HCT116 (cell line): ENCODE measurements at regions not wholly inside any gene's neighbourhood (a gene's known extent, or its start where the extent isn't known, plus 50 kb on each side); places are given as distances from the start of the nearest gene placed in this dataset.

Source experiments
- ATAC-seq: fragments of 200-7000 bp; cut with Tn5 transposase; 2 replicates; pipeline ENCODE4 v1.9.1; 2020; ENCODE audit warnings: mild to moderate bottlenecking, moderate library complexity
- BruUV-seq: library from RNA; stranded (reverse); fragments of 400-500 nt; replicated peaks from 2 replicates; lab custom pipeline; 2021; lab: Mats Ljungman, UMichigan
- CTCF ChIA-PET: fragments of 300-600 bp; sonication (Branson Sonifier 250); formaldehyde crosslinking; loops from one replicate; lab custom pipeline; 2021; ENCODE audit warnings: antibody characterized with exemption; lab: Charles Lee
- POLR2A ChIA-PET: fragments of 300-600, 350-600 bp; sonication (Branson Sonifier 250); formaldehyde crosslinking; loops from one replicate; lab custom pipeline; 2021; ENCODE audit warnings: antibody characterized with exemption; lab: Charles Lee
- RAD21 ChIA-PET, 2 experiments: fragments of 300-600 bp; sonication (Branson Sonifier 250); formaldehyde crosslinking; loops; one replicate each; lab custom pipeline; 2023; ENCODE audit warnings: low total read pairs in 2 of 2; ENCODE audit not compliant: uncharacterized antibody in 2 of 2, unreplicated experiment in 2 of 2, low non-redundant PET in 1 of 2; lab: Charles Lee
- DNase-seq: peaks from one replicate; pipeline ENCODE4 v3.0.0-alpha.2; 2010; ENCODE audit warnings: low read depth, low spot score
- H2AFZ ChIP-seq: fragments of 200-600 bp; shearing (Covaris generic), sonication (generic); 2 replicates; pipeline ENCODE4 v1.6.1; 2017; ENCODE audit warnings: low read depth, mixed run types, mixed read lengths, antibody characterized with exemption, low read length; ENCODE audit not compliant: poor library complexity, severe bottlenecking
- H3K27ac ChIP-seq: 2 replicates; pipeline ENCODE4 v1.5.1; 2012; ENCODE audit warnings: low read depth, low read length
- H3K27me3 ChIP-seq: fragments of 200-600 bp; sonication (generic); 2 replicates; pipeline ENCODE4 v1.6.1; 2016; ENCODE audit warnings: mixed run types, low read length, mixed read lengths; ENCODE audit not compliant: insufficient read depth
- H3K36me3 ChIP-seq, 2 experiments: fragments of 200-500 bp in 1 of 2; fragments of 200-600 bp in 1 of 2; sonication (Bioruptor generic) in 1 of 2; sonication (generic) in 1 of 2; 2 replicates each; pipeline versions ENCODE4 v1.5.1 to v1.6.1; 2014 to 2016; ENCODE audit warnings: low read length in 2 of 2, inconsistent platforms in 1 of 2, mixed read lengths in 1 of 2, mixed run types in 1 of 2; ENCODE audit not compliant: insufficient read depth in 2 of 2, control insufficient read depth in 1 of 2
- H3K4me1 ChIP-seq, 2 experiments: fragments of 200-600 bp in 1 of 2; sonication (generic) in 1 of 2; 2 replicates each; pipeline versions ENCODE4 v1.5.1 to v1.6.1; 2012 to 2017; ENCODE audit warnings: low read length in 2 of 2, inconsistent platforms in 1 of 2, mild to moderate bottlenecking in 1 of 2, mixed read lengths in 1 of 2, mixed run types in 1 of 2, moderate library complexity in 1 of 2; ENCODE audit not compliant: insufficient read depth in 2 of 2, control insufficient read depth in 1 of 2
- H3K4me2 ChIP-seq: fragments of 200-600 bp; sonication (generic); 2 replicates; pipeline ENCODE4 v1.6.1; 2017; ENCODE audit warnings: mixed run types, low read length, mixed read lengths
- H3K4me3 ChIP-seq, 2 experiments: fragments of 200-600 bp in 1 of 2; sonication (generic) in 1 of 2; replicated peaks in 1 of 2; 2 replicates each; pipeline ENCODE4 v1.5.1; 2011 to 2016; ENCODE audit warnings: low read length in 2 of 2, control low read depth in 1 of 2, low read depth in 1 of 2, mild to moderate bottlenecking in 1 of 2, mixed read lengths in 1 of 2, mixed run types in 1 of 2
- H3K79me2 ChIP-seq: fragments of 200-600 bp; sonication (generic); 2 replicates; pipeline ENCODE4 v1.6.1; 2017; ENCODE audit warnings: mild to moderate bottlenecking, mixed run types, low read length, moderate library complexity, mixed read lengths; ENCODE audit not compliant: insufficient read depth
- H3K9ac ChIP-seq: fragments of 200-600 bp; sonication (generic); 2 replicates; pipeline ENCODE4 v1.6.1; 2016; ENCODE audit warnings: low read length, mixed read lengths
- H3K9me2 ChIP-seq: fragments of 200-600 bp; sonication (generic), shearing (Covaris generic); 2 replicates; pipeline ENCODE4 v1.6.1; 2017; ENCODE audit warnings: mixed run types, mild to moderate bottlenecking, moderate library complexity; ENCODE audit not compliant: insufficient read depth
- H3K9me3 ChIP-seq, 2 experiments: fragments of 200-500 bp in 1 of 2; fragments of 200-600 bp in 1 of 2; sonication (Bioruptor generic) in 1 of 2; sonication (generic) in 1 of 2; 2 replicates each; pipeline ENCODE4 v1.6.1; 2014 to 2017; ENCODE audit warnings: low read length in 2 of 2, mixed read lengths in 2 of 2, inconsistent platforms in 1 of 2, low read depth in 1 of 2, mild to moderate bottlenecking in 1 of 2, mixed run types in 1 of 2, moderate library complexity in 1 of 2; ENCODE audit not compliant: control insufficient read depth in 1 of 2, insufficient read depth in 1 of 2
- H4K20me1 ChIP-seq: fragments of 200-600 bp; sonication (generic), shearing (Covaris generic); 2 replicates; pipeline ENCODE4 v1.6.1; 2017; ENCODE audit warnings: mixed run types, mild to moderate bottlenecking, moderate library complexity; ENCODE audit not compliant: insufficient read depth
- CBX3 ChIP-seq: IDR thresholded peaks from 2 replicates; pipeline ENCODE4 v1.6.1; 2012; ENCODE audit warnings: low read depth
- CEBPB ChIP-seq: IDR thresholded peaks from 2 replicates; pipeline ENCODE4 v1.6.1; 2012; ENCODE audit warnings: low read depth
- EGR1 ChIP-seq: IDR thresholded peaks from 2 replicates; pipeline ENCODE4 v1.6.1; 2012; ENCODE audit warnings: low read depth
- ELF1 ChIP-seq: IDR thresholded peaks from 2 replicates; pipeline ENCODE4 v1.6.1; 2012; ENCODE audit warnings: low read depth, borderline replicate concordance
- EZH2phosphoT487 ChIP-seq: fragments of 200-600 bp; IDR thresholded peaks from 2 replicates; pipeline ENCODE4 v1.6.1; 2018; ENCODE audit warnings: antibody characterized with exemption, borderline replicate concordance
- FOSL1 ChIP-seq: IDR thresholded peaks from 2 replicates; pipeline ENCODE4 v1.6.1; 2012; ENCODE audit warnings: low read depth
- JUND ChIP-seq: IDR thresholded peaks from 2 replicates; pipeline ENCODE4 v1.6.1; 2012
- POLR2AphosphoS5 ChIP-seq: IDR thresholded peaks from 2 replicates; pipeline ENCODE4 v1.6.1; 2011; ENCODE audit warnings: mild to moderate bottlenecking, low read depth, low read length, moderate library complexity
- RAD21 ChIP-seq: IDR thresholded peaks from 2 replicates; pipeline ENCODE4 v1.6.1; 2012; ENCODE audit warnings: low read depth, mild to moderate bottlenecking
- SP1 ChIP-seq: IDR thresholded peaks from 2 replicates; pipeline ENCODE4 v1.6.1; 2012; ENCODE audit warnings: low read depth
- SRF ChIP-seq: IDR thresholded peaks from 2 replicates; pipeline ENCODE4 v1.6.1; 2012; ENCODE audit warnings: low read depth
- TCF7L2 ChIP-seq: IDR thresholded peaks from 2 replicates; pipeline ENCODE4 v1.7.0; 2011; ENCODE audit warnings: borderline replicate concordance, inconsistent platforms; ENCODE audit not compliant: insufficient read depth, insufficient read length; ENCODE audit errors: extremely low read depth
- YY1 ChIP-seq: IDR thresholded peaks from 2 replicates; pipeline ENCODE4 v1.6.1; 2011; ENCODE audit warnings: low read length, low read depth, moderate library complexity, mild to moderate bottlenecking; ENCODE audit not compliant: insufficient replicate concordance; ENCODE audit errors: extremely low read depth
- ZFX ChIP-seq: fragments of 450-650 bp; IDR thresholded peaks from 2 replicates; pipeline ENCODE4 v1.6.1; 2017
- ZNF274 ChIP-seq: fragments of 200-500 bp; sonication (Bioruptor generic); IDR thresholded peaks from 2 replicates; pipeline ENCODE4 v1.6.1; 2014; ENCODE audit warnings: mild to moderate bottlenecking, low read depth, low read length, inconsistent platforms
- intact Hi-C: fragments of 100-400 bp; cut with micrococcal nuclease; formaldehyde crosslinking; loops from 2 replicates; pipeline ENCODE4 v1.10.0; 2022
- TF ChIP-seq, protein P1 (sequence below), 3 experiments: fragments of 200-600 bp in 1 of 3; sonication (generic) in 1 of 3; IDR thresholded peaks in 2 of 3; conservative IDR thresholded peaks in 1 of 3; 2 replicates each; pipeline ENCODE4 v1.5.1; 2012 to 2017; ENCODE audit warnings: low read depth in 2 of 3, low read length in 2 of 3, antibody characterized with exemption in 1 of 3, borderline replicate concordance in 1 of 3, control low read depth in 1 of 3, mild to moderate bottlenecking in 1 of 3, mixed read lengths in 1 of 3, mixed run types in 1 of 3, moderate library complexity in 1 of 3; ENCODE audit not compliant: insufficient read depth in 1 of 3
- TF ChIP-seq, protein P2 (sequence below): IDR thresholded peaks from 2 replicates; pipeline ENCODE4 v1.6.1; 2012; ENCODE audit warnings: low read depth
- TF ChIP-seq, protein P3 (sequence below): IDR thresholded peaks from 2 replicates; pipeline ENCODE4 v1.6.1; 2012
- TF ChIP-seq, protein P4 (sequence below): IDR thresholded peaks from 2 replicates; pipeline ENCODE4 v1.6.1; 2012

DNA sequence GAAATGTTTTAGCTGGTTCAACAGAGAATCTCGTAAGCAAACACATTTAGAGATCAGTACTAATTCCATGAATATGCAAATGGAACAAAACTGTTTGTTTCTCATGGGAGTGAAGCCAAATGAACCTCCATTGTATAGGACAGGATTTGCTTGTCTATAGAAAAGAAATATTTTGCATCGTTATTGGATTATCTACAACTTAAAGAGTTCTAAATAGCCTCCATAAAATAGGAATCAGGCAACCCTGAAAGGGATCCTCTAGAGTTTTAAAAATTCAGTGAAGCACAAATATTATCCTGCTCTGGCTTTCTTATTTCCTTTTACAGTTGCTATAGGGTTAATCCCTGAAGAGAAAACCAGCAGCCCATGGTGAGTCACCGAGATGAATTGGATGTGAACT, 378.4 kb upstream of the NRXN1 start:
- H3K4me2 ChIP-seq = no peak overlapping the region

More for the DNA sequence above, 378.4 kb upstream of the NRXN1 start:
- no peak for DNase-seq
- no peaks in the 10 kb centered on the region for H3K9me3 ChIP-seq
- ChIA-PET POLR2A (no interaction called here), RAD21 (no interaction called here), CTCF (no interaction called here)
- H3K4me1 ChIP-seq = no peaks in the 10 kb centered on the region
- no peaks in the 10 kb centered on the region for H3K79me2 ChIP-seq
- H3K4me3 ChIP-seq = no peak overlapping the region
- no peak overlapping the region for H3K27ac ChIP-seq
- no peaks in the 10 kb centered on the region for H3K36me3 ChIP-seq
- TF ChIP-seq JUND (no peak), SRF (no peak), ZNF274 (no peak), FOSL1 (no peak), RAD21 (no peak), EGR1 (no peak), ELF1 (no peak), YY1 (no peak), CBX3 (no peak), ZFX (no peak), EZH2phosphoT487 (no peak), CEBPB (no peak), TCF7L2 (no peak), POLR2AphosphoS5 (no peak), SP1 (no peak)
- TF ChIP-seq, protein P1, sequence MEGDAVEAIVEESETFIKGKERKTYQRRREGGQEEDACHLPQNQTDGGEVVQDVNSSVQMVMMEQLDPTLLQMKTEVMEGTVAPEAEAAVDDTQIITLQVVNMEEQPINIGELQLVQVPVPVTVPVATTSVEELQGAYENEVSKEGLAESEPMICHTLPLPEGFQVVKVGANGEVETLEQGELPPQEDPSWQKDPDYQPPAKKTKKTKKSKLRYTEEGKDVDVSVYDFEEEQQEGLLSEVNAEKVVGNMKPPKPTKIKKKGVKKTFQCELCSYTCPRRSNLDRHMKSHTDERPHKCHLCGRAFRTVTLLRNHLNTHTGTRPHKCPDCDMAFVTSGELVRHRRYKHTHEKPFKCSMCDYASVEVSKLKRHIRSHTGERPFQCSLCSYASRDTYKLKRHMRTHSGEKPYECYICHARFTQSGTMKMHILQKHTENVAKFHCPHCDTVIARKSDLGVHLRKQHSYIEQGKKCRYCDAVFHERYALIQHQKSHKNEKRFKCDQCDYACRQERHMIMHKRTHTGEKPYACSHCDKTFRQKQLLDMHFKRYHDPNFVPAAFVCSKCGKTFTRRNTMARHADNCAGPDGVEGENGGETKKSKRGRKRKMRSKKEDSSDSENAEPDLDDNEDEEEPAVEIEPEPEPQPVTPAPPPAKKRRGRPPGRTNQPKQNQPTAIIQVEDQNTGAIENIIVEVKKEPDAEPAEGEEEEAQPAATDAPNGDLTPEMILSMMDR (IDR thresholded peaks at IDR 0.05 in 2 of 3, conservative IDR thresholded peaks at IDR 0.05 in 1 of 3; ENCODE audit: borderline replicate concordance in 1 of 3, insufficient read depth in 1 of 3, low read depth in 2 of 3, low read length in 2 of 3) = no peak
- TF ChIP-seq, protein P2, sequence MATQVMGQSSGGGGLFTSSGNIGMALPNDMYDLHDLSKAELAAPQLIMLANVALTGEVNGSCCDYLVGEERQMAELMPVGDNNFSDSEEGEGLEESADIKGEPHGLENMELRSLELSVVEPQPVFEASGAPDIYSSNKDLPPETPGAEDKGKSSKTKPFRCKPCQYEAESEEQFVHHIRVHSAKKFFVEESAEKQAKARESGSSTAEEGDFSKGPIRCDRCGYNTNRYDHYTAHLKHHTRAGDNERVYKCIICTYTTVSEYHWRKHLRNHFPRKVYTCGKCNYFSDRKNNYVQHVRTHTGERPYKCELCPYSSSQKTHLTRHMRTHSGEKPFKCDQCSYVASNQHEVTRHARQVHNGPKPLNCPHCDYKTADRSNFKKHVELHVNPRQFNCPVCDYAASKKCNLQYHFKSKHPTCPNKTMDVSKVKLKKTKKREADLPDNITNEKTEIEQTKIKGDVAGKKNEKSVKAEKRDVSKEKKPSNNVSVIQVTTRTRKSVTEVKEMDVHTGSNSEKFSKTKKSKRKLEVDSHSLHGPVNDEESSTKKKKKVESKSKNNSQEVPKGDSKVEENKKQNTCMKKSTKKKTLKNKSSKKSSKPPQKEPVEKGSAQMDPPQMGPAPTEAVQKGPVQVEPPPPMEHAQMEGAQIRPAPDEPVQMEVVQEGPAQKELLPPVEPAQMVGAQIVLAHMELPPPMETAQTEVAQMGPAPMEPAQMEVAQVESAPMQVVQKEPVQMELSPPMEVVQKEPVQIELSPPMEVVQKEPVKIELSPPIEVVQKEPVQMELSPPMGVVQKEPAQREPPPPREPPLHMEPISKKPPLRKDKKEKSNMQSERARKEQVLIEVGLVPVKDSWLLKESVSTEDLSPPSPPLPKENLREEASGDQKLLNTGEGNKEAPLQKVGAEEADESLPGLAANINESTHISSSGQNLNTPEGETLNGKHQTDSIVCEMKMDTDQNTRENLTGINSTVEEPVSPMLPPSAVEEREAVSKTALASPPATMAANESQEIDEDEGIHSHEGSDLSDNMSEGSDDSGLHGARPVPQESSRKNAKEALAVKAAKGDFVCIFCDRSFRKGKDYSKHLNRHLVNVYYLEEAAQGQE = no peak
- TF ChIP-seq, protein P3, sequence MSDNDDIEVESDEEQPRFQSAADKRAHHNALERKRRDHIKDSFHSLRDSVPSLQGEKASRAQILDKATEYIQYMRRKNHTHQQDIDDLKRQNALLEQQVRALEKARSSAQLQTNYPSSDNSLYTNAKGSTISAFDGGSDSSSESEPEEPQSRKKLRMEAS = no peak
- TF ChIP-seq, protein P4, sequence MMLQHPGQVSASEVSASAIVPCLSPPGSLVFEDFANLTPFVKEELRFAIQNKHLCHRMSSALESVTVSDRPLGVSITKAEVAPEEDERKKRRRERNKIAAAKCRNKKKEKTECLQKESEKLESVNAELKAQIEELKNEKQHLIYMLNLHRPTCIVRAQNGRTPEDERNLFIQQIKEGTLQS = no peak
- no TSS peak for BruUV-seq
- no peak overlapping the region for H3K9ac ChIP-seq
- H3K9me2 ChIP-seq = no peaks in the 10 kb centered on the region
- intact Hi-C loops = no loop called here
- H4K20me1 ChIP-seq = no peaks in the 10 kb centered on the region
- H2AFZ ChIP-seq = no peak overlapping the region
- ATAC-seq = no peak
- H3K27me3 ChIP-seq = no peaks in the 10 kb centered on the region
